Hematopoietic multipotent progenitor cell treated with erythropoietin and hydrocortisone succinate and interleukin-3 and kit ligand, for 15 days (in vitro differentiated cells): ENCODE measurements at regions not wholly inside any gene's neighbourhood (a gene's known extent, or its start where the extent isn't known, plus 50 kb on each side); places are given as distances from the start of the nearest gene placed in this dataset.
"Not testable (repeated sequence)": the region's sequence is repeated elsewhere in the genome, so short reads cannot be mapped to it uniquely, and the experiment has no call there.

Experiments used
- DNase-seq: peaks from one replicate; pipeline ENCODE4 v3.0.0-alpha.2; 2015; ENCODE audit warnings: low spot score

- DNase-seq: not testable (repeated sequence)
Observed at GRCh38 chr1:149635290-149635899, 51.7 kb downstream of the PPIAL4C start.

- peak; percentile 74 for DNase-seq
Observed at GRCh38 chr1:149636286-149637122, 52.9 kb downstream of the PPIAL4C start.

- not testable (repeated sequence) for DNase-seq
Observed at GRCh38 chr1:149638481-149638880, 54.8 kb downstream of the PPIAL4C start.

DNA sequence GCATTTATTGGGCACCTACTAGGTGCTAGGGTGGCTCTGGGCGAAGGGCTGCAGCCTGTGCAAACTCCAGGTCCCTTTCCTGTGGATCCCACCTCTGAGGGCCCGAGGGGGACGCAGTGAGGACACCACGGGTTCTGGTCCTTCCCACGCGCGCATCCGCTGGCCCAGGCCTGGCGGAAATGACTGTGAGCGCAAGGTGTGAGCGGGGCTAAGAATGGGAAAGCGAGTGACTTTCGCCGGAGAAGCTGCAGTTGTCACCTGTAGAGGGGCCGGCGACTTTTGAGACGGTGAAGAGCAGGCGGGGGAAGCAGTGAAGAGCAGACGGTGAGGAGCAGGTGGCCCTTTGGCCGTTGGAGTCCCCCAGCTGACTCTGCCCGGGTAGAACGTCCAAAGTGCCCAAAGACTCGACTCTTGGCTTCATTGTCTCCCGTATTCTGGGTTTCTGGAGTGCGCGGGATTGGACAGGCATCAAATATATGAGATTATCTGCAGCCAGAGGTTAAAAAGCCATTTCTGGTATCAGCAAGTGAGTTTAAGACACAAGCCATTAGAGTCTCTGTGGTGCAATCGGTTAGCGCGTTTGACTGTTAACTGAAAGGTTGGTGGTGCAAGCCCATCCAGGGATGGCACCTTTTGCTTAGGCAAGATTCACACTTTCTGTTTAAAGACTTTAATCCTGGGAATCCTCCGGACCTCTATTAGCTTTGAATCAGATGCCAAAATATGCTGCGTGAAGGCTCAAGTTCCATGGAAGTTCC, 55.4 kb downstream of the PPIAL4C start:
- DNase-seq: not testable (repeated sequence)

DNA sequence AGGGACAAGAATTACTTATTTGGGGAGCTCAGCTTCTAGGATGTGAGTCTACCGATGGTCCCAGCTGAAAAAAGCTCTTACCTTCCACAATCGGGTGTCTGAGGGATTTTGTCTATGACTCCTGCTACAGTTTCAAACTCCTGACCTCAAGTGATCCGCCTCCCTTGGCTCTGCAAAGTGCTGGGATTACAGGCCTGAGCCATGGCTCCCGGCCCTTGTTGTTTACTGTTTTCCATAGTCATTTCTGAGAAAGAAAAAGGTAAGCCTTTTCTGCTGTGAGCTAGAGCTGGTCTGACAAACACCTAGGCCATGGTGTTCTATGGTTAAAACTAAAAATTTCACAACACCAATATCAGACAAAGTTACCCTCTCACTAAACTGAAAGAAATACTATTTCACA, 57.5 kb downstream of the PPIAL4C start:
- DNase-seq: not testable (repeated sequence)

DNA sequence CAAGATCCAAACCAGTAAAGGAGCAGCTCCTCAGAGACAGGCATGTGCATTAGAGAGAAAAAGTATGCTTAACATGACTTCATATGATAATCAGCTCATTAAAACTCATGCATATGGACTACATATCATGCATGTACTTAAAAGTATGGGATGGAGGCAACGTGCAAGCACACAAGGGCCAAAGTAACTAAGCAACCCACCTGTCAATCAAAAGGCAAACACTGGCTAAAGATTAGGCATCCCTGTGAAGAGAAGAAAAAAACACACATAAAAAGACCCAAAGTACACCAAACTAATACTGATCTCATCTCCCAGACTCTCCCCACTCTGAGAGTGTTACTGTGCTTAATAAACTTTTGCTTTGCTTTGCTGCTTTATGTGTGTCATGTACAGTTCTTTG, 61.2 kb downstream of the PPIAL4C start:
- DNase-seq: not testable (repeated sequence)

DNA sequence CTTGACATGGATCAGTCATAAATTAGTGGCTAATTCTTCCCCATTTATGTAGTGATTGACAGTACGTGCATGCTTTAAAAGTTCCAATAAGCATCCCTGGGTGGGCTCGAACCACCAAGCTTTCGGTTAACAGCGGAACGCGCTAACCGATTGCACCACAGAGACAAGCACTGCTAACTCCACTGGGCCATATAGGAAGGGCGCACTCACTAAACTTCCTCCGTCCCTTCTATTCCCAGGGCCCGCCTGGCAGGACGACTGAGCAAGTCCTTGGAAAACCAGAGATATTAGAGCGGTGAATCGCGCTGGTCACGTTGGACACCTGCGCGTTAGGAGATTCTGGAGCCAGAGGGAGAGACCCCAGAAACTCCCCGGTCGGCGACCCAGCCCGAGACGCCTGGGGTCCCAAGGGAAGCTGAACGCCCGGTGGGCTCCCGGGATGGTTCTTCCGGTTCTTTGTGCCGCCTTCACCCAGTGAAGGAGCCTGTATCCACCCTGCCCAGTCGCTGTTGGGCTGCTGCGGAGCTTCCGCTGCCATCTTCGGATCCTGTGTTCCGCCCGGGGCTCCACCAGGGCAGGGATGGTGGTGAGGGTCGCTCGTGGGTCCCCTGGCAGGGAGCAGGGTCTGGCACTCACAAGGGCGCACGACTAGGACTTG, 62.8 kb downstream of the PPIAL4C start:
- not testable (repeated sequence) for DNase-seq

DNA sequence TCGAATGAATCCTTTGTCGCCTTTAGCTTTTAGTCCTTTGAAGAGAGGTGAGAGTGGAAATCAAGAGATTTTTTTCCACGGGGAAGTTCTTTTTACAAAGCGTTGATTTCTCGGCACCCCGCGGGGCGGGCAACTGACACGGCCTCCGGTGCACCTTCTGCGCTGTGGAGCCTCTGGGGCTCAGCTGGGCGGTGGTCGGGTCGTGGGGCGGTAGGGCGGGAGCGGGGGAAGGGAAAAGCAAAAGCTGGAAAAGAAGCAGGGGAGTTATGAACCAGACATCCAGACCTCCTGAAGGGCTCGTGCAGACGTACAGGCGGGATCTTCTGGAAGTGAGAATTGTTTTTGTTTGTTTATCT, 63.3 kb downstream of the PPIAL4C start:
- DNase-seq: not testable (repeated sequence)

DNA sequence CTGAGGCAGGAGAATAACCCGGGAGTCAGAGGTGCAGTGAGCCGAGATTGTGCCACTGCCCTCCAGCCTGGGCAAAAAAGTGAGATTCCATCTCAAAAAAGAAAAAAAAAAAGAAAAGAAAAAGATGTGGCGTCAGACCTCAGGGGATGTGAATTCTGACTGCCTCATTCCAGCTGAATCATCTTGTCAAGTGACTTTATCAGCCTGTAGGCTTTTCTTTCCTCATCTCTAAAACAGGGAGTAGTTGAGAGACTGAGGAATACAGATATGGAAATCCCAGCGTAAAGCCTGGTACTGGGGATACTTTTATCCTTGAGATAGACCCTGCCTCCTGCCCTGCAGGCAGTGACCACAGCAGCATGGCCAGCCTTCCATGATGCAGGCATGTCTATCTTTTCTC, 74.1 kb downstream of the PPIAL4C start:
- DNase-seq: not testable (repeated sequence)

DNA sequence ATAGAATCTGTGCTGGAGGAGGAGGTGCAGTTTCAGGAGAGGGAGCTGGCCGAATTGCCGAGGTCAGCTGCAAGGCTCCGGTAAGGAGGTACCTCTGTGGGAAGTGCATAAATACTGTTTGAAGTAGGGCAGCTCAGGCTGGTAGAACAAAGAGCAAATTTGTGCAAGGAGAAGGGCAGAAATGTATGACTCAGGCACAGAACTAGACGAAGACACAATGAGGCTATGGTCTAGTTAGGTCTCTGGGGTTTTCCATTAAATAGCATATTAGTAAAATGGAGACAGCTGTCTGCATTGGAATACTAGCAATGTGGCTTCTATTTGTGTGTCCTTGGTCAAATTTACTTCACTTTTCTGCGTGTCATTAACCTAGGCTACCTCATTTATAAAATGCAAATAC, 74.5 kb downstream of the PPIAL4C start:
- DNase-seq: not testable (repeated sequence)

GRCh38 chr1:149664624-149665023, 81.0 kb downstream of the PPIAL4C start:
- not testable (repeated sequence) for DNase-seq

DNA sequence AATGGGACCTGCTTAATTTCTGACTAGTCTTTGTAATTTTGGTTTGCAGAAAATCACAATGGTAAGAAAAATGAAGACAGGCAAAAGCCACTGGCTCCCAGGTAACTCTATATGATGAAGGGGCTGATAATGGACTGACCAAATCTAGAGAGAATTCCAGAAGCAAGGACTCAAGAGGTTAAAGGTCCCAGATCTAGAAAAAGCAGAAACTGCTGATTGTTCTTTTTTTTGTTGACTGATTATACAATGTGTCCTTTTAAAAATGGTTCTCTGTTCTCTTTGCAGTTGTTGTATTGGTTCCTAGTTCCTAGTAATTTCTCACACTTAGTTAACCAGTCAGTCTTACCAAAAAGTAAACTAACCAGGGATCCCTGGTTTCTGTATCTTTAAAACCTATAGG, 81.4 kb downstream of the PPIAL4C start:
- DNase-seq: not testable (repeated sequence)

DNA sequence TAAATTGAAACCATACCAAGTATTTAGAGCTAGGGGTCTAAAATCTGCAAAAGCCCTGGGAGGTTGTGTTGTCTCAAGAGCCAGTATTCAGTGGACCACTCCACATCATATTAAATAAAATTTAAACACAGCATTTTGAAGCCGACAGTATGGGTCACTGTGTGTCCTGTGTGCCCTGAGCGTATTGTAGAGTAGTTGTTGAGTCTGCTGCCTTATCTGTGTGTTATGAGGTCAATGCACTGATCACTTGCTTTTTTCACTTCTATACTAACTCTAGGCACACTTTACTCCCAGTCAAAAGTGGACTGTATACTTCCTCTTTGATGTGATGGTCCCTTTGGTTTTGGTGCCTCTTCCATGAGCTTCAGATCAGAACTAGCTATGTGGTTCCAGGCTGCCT, 81.9 kb downstream of the PPIAL4C start:
- DNase-seq: not testable (repeated sequence)

DNA sequence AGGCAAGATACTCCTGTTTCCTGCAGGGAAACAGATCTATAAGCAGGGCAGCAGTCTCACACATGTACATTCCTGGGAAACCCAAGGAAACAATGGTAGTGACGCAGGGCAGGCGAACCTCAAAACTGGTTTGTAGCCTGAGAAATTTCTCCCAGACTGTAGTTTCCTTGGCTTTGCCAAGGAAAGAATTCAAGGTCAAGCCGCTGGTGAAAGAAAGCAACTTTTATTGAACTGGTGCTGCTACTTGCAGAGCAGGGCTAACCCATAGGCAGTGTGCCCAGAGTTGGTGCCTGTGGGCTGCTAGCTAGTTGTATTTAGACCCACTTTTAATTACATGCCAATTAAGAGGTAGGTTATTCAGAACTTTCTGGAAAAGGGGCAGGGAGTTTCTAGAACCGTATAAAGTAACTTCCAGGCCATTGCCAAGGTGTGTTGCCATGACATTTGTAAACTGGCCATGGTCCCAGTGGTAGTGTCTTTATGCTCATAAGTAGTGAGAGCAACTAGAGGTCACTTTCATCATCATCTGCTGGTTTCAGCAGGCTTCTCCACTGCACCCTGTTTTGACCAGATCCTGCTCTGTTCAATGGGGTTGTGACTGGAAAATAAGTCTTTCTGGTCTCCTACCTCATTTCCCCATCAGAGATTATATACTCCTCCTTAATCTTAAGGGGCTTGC, 89.7 kb downstream of the PPIAL4C start:
- DNase-seq: not testable (repeated sequence)

DNA sequence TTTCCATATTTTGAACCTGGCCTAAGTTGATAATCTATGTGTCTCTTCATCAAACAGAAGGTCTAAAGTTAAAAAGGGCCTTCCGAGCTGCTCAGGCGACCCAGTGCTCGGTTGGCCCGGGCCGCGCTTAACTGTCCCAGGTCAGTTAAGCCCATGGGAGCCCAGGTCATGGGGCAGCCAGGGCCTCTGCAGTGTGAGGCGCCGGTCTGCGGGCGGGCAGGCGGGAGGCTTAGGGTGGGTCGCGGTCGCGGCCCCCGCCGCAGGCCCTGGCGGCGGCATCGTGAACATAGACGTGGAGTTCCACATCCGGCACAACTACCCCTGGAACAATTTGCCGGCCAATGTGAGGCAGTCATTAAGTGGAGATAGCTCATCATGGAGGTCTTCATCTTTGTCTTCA, 91.3 kb downstream of the PPIAL4C start:
- DNase-seq: not testable (repeated sequence)

DNA sequence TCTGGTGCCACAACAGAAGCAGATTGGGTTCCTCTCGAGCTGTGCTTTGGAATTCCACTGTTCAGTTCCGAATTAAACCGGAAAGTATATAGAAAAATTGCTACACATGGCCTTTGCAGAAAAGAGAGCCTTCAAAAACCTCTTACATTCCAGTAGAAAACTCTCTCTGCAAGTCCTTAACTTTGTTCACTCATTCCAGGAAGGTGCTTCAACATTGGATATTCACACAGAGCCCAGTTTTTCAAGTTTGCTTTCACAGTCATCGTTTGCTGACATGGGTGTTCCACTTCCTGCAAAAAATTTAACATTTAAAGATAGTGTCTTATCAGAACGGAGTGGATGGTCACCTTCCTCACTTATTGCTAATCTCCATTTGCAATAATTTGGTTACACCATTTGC, 93.7 kb downstream of the PPIAL4C start:
- DNase-seq: not testable (repeated sequence)

- not testable (repeated sequence) for DNase-seq
Observed at GRCh38 chr1:149686593-149687238, 95.8 kb upstream of the FCGR1A start.

GRCh38 chr1:149691399-149691798, 91.1 kb upstream of the FCGR1A start:
- not testable (repeated sequence) for DNase-seq

- not testable (repeated sequence) for DNase-seq
Observed at GRCh38 chr1:149692804-149693539, 89.5 kb upstream of the FCGR1A start.

DNA sequence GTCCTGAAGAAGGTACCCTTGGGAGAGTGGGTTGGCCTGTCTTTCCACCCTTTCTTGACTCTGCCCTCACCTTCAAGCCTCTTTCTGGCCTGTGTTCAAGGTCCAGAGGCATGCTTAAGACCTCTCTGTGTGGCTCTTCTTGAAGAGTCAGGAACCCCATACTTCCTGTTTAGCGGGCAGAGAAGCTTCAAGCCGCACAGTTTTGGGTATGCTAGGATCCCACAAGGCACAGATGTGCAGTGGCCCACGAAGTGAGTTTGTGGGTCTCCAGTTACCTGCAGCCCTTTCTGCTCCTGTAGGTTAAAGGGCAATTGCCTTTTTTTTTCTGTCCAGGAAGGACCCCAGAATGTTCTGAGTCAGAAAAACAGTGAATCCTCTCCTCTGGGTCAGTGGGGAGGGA, 87.4 kb upstream of the FCGR1A start:
- DNase-seq: not testable (repeated sequence)
